ENCODE measurements at regions not wholly inside any gene's neighbourhood (a gene's known extent, or its start where the extent isn't known, plus 50 kb on each side); places are given as distances from the start of the nearest gene placed in this dataset.
"Not testable (repeated sequence)": the region's sequence is repeated elsewhere in the genome, so short reads cannot be mapped to it uniquely, and the experiment has no call there.

- H3K4me3 ChIP-seq (ENCODE audit: severe bottlenecking) = no peak overlapping the region
- no peaks in the 10 kb centered on the region for H3K36me3 ChIP-seq (ENCODE audit: low read depth)
- DNase-seq (ENCODE audit: low spot score) (no peak), ATAC-seq (ENCODE audit: low read depth) (no peak)
- H3K9me3 ChIP-seq (ENCODE audit: severe bottlenecking) = peaks cover 3% of the 10 kb centered on the region
- TF ChIP-seq CTCF (IDR thresholded peaks at IDR 0.05; ENCODE audit: poor library complexity, severe bottlenecking) = no peak
- no peak overlapping the region for H3K27ac ChIP-seq (ENCODE audit: poor library complexity, severe bottlenecking)
- H3K27me3 ChIP-seq (ENCODE audit: insufficient read depth, poor library complexity, severe bottlenecking) = peaks cover 10% of the 10 kb centered on the region
- no peaks in the 10 kb centered on the region for H3K4me1 ChIP-seq (ENCODE audit: insufficient read depth, poor library complexity, severe bottlenecking)
Measured at GRCh38 chr5:82882316-82882715, 194.9 kb downstream of the TMEM167A start.

GRCh38 chr5:82881571-82882174 lies 195.5 kb downstream of the TMEM167A start:
- DNase-seq (ENCODE audit: low spot score) (no peak), ATAC-seq (ENCODE audit: low read depth) (no peak)
- no peak overlapping the region for H3K27ac ChIP-seq (ENCODE audit: poor library complexity, severe bottlenecking)
- peaks cover 12% of the 10 kb centered on the region for H3K27me3 ChIP-seq (ENCODE audit: insufficient read depth, poor library complexity, severe bottlenecking)
- TF ChIP-seq CTCF (IDR thresholded peaks at IDR 0.05; ENCODE audit: poor library complexity, severe bottlenecking) = no peak
- no peak overlapping the region for H3K4me3 ChIP-seq (ENCODE audit: severe bottlenecking)
- H3K36me3 ChIP-seq (ENCODE audit: low read depth) = no peaks in the 10 kb centered on the region
- no peaks in the 10 kb centered on the region for H3K4me1 ChIP-seq (ENCODE audit: insufficient read depth, poor library complexity, severe bottlenecking)
- H3K9me3 ChIP-seq (ENCODE audit: severe bottlenecking) = peaks cover 3% of the 10 kb centered on the region

GRCh38 chr5:82879089-82879488 lies 198.1 kb downstream of the TMEM167A start:
- no peak for ATAC-seq (ENCODE audit: low read depth)
- TF ChIP-seq CTCF (IDR thresholded peaks at IDR 0.05; ENCODE audit: poor library complexity, severe bottlenecking) = no peak
- H3K27me3 ChIP-seq (ENCODE audit: insufficient read depth, poor library complexity, severe bottlenecking) = peaks cover 8% of the 10 kb centered on the region
- H3K27ac ChIP-seq (ENCODE audit: poor library complexity, severe bottlenecking) = no peak overlapping the region
- H3K36me3 ChIP-seq (ENCODE audit: low read depth) = no peaks in the 10 kb centered on the region
- no peak overlapping the region for H3K4me3 ChIP-seq (ENCODE audit: severe bottlenecking)
- H3K9me3 ChIP-seq (ENCODE audit: severe bottlenecking) = peaks cover 3% of the 10 kb centered on the region
- no peaks in the 10 kb centered on the region for H3K4me1 ChIP-seq (ENCODE audit: insufficient read depth, poor library complexity, severe bottlenecking)
- DNase-seq (ENCODE audit: low spot score) = no peak

GRCh38 chr5:82873452-82873851 lies 203.7 kb downstream of the TMEM167A start:
- no peak for ATAC-seq (ENCODE audit: low read depth)
- DNase-seq (ENCODE audit: low spot score) = no peak
- no peak for TF ChIP-seq CTCF (IDR thresholded peaks at IDR 0.05; ENCODE audit: poor library complexity, severe bottlenecking)

GRCh38 chr5:82872321-82873288 lies 204.6 kb downstream of the TMEM167A start:
- not testable (repeated sequence) for H3K36me3 ChIP-seq (ENCODE audit: low read depth); H3K27me3 ChIP-seq (ENCODE audit: insufficient read depth, poor library complexity, severe bottlenecking); H3K9me3 ChIP-seq (ENCODE audit: severe bottlenecking); H3K4me1 ChIP-seq (ENCODE audit: insufficient read depth, poor library complexity, severe bottlenecking); H3K4me3 ChIP-seq (ENCODE audit: severe bottlenecking); ATAC-seq (ENCODE audit: low read depth); DNase-seq (ENCODE audit: low spot score); H3K27ac ChIP-seq (ENCODE audit: poor library complexity, severe bottlenecking)

More at GRCh38 chr5:82873452-82873851, 203.7 kb downstream of the TMEM167A start:
- Histone ChIP-seq H3K36me3 (ENCODE audit: low read depth) (no peaks in the 10 kb centered on the region), H3K27ac (ENCODE audit: poor library complexity, severe bottlenecking) (no peak overlapping the region), H3K9me3 (ENCODE audit: severe bottlenecking) (peaks cover 3% of the 10 kb centered on the region), H3K4me3 (ENCODE audit: severe bottlenecking) (no peak overlapping the region), H3K4me1 (ENCODE audit: insufficient read depth, poor library complexity, severe bottlenecking) (no peaks in the 10 kb centered on the region), H3K27me3 (ENCODE audit: insufficient read depth, poor library complexity, severe bottlenecking) (peaks cover 4% of the 10 kb centered on the region)

Data from RWPE2 (cell line).